GM21423 (cell line): ENCODE measurements at regions not wholly inside any gene's neighbourhood (a gene's known extent, or its start where the extent isn't known, plus 50 kb on each side); places are given as distances from the start of the nearest gene placed in this dataset.

ENCODE experiments used
- ATAC-seq: cut with Tn5 transposase; IDR thresholded peaks from one replicate; pipeline ENCODE4 v1.9.1; 2021; ENCODE audit warnings: mild to moderate bottlenecking, moderate library complexity; ENCODE audit not compliant: unreplicated experiment

GRCh38 chr11:130609121-130610035, 160.9 kb downstream of the ADAMTS15 start:
- ATAC-seq: no peak

GRCh38 chr11:130611791-130612251, 163.4 kb downstream of the ADAMTS15 start:
- no peak for ATAC-seq

GRCh38 chr11:130612291-130612851, 163.9 kb downstream of the ADAMTS15 start:
- no peak for ATAC-seq

GRCh38 chr11:130613396-130613795, 165.0 kb downstream of the ADAMTS15 start:
- ATAC-seq: no peak

- ATAC-seq: no peak
Measured at GRCh38 chr11:130614591-130614990, 166.1 kb downstream of the ADAMTS15 start.

GRCh38 chr11:130615561-130615960, 167.1 kb downstream of the ADAMTS15 start:
- no peak for ATAC-seq

GRCh38 chr11:130616573-130616972, 168.1 kb downstream of the ADAMTS15 start:
- ATAC-seq: no peak

GRCh38 chr11:130617001-130617400, 168.6 kb downstream of the ADAMTS15 start:
- no peak for ATAC-seq

GRCh38 chr11:130620548-130620947, 172.1 kb downstream of the ADAMTS15 start:
- ATAC-seq: no peak

- ATAC-seq: no peak
Measured at GRCh38 chr11:130622141-130622542, 173.7 kb downstream of the ADAMTS15 start.

GRCh38 chr11:130623670-130624668, 175.5 kb downstream of the ADAMTS15 start:
- ATAC-seq: no peak

- no peak for ATAC-seq
Measured at GRCh38 chr11:130624971-130625544, 176.6 kb downstream of the ADAMTS15 start.

- ATAC-seq: no peak
Measured at GRCh38 chr11:130625578-130626306, 177.3 kb downstream of the ADAMTS15 start.

GRCh38 chr11:130629039-130629438, 180.6 kb downstream of the ADAMTS15 start:
- no peak for ATAC-seq

- ATAC-seq: no peak
Measured at GRCh38 chr11:130631119-130631518, 182.7 kb downstream of the ADAMTS15 start.

GRCh38 chr11:130633466-130633865, 185.0 kb downstream of the ADAMTS15 start:
- no peak for ATAC-seq

GRCh38 chr11:130634186-130634585, 185.7 kb downstream of the ADAMTS15 start:
- ATAC-seq: no peak

- no peak for ATAC-seq
Measured at GRCh38 chr11:130634961-130635473, 186.6 kb downstream of the ADAMTS15 start.

- ATAC-seq: no peak
Measured at GRCh38 chr11:130635937-130636630, 187.6 kb downstream of the ADAMTS15 start.
